ENCODE measurements at regions not wholly inside any gene's neighbourhood (a gene's known extent, or its start where the extent isn't known, plus 50 kb on each side); places are given as distances from the start of the nearest gene placed in this dataset.

- intact Hi-C loops (cut with DNase I; ENCODE audit: low total_unique reads), result no loop called here
- no peaks in the 10 kb centered on the region for H3K36me3 ChIP-seq
- no peaks in the 10 kb centered on the region for H3K9me3 ChIP-seq
- H3K27ac ChIP-seq, result no peak overlapping the region
- no peak for DNase-seq
- TF ChIP-seq, protein P1, sequence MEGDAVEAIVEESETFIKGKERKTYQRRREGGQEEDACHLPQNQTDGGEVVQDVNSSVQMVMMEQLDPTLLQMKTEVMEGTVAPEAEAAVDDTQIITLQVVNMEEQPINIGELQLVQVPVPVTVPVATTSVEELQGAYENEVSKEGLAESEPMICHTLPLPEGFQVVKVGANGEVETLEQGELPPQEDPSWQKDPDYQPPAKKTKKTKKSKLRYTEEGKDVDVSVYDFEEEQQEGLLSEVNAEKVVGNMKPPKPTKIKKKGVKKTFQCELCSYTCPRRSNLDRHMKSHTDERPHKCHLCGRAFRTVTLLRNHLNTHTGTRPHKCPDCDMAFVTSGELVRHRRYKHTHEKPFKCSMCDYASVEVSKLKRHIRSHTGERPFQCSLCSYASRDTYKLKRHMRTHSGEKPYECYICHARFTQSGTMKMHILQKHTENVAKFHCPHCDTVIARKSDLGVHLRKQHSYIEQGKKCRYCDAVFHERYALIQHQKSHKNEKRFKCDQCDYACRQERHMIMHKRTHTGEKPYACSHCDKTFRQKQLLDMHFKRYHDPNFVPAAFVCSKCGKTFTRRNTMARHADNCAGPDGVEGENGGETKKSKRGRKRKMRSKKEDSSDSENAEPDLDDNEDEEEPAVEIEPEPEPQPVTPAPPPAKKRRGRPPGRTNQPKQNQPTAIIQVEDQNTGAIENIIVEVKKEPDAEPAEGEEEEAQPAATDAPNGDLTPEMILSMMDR (IDR thresholded peaks at IDR 0.05), result no peak
- no peak for TF ChIP-seq POLR2A (IDR thresholded peaks at IDR 0.05)
- H3K4me1 ChIP-seq, result no peaks in the 10 kb centered on the region
- no peaks in the 10 kb centered on the region for H3K27me3 ChIP-seq
- H3K4me3 ChIP-seq, result no peak overlapping the region
Measured at GRCh38 chr15:37595426-37595970, 338.9 kb upstream of the TMCO5A start.

DNA sequence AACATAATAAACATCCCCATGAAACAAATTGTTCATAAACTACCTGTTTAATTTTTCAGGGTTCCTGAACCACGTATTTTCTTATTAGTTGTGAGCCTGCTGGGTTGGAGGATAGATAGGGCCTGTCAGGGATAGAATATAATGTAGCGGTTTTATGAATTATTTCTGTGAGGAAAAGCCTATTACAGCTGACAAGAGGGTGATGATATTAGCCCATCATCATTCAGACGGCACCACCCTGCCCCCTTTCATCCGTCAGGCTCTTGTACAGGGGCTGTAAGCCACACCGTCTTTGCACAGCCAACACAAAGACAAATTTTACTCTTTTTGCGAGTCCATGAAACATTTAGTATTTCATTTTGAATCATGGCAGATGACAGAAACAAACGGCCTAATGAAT lies 335.3 kb upstream of the TMCO5A start:
- Histone ChIP-seq H3K9me3 (no peaks in the 10 kb centered on the region), H3K27me3 (no peaks in the 10 kb centered on the region), H3K36me3 (no peaks in the 10 kb centered on the region), H3K4me1 (no peaks in the 10 kb centered on the region), H3K27ac (no peak overlapping the region), H3K4me3 (no peak overlapping the region)
- intact Hi-C loops (cut with DNase I; ENCODE audit: low total_unique reads), result no loop called here
- DNase-seq, result no peak
- no peak for TF ChIP-seq POLR2A (IDR thresholded peaks at IDR 0.05)
- TF ChIP-seq, protein P1 (IDR thresholded peaks at IDR 0.05), result no peak

DNA sequence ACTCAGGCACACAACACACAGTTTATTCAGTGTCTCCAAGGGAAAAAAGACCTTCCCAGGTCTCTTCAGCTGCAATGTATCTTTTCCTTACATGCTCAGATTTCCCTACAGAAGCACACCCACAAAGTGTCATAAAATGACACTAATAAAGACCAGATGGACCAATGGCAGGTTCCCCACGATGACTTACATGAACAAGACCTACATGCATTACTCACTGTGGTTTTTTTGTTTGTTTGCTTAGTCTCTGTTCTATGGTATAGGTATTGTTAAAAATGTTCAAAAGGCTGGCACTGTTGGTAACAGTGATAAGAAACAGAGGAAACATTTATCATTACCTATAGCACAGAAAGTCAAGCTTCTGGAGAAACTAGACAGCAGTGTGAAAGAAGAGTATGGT lies 318.2 kb upstream of the TMCO5A start:
- Histone ChIP-seq H3K27me3 (no peaks in the 10 kb centered on the region), H3K4me1 (no peaks in the 10 kb centered on the region), H3K27ac (no peak overlapping the region), H3K4me3 (no peak overlapping the region), H3K36me3 (no peaks in the 10 kb centered on the region), H3K9me3 (no peaks in the 10 kb centered on the region)
- intact Hi-C loops (cut with DNase I; ENCODE audit: low total_unique reads), result no loop called here
- no peak for DNase-seq
- TF ChIP-seq, protein P1 (IDR thresholded peaks at IDR 0.05), result no peak
- TF ChIP-seq POLR2A (IDR thresholded peaks at IDR 0.05), result no peak

- no peak for DNase-seq
- H3K27me3 ChIP-seq, result no peaks in the 10 kb centered on the region
- no peaks in the 10 kb centered on the region for H3K4me1 ChIP-seq
- intact Hi-C loops (cut with DNase I; ENCODE audit: low total_unique reads), result no loop called here
- no peak overlapping the region for H3K4me3 ChIP-seq
- no peaks in the 10 kb centered on the region for H3K36me3 ChIP-seq
- TF ChIP-seq, protein P1 (IDR thresholded peaks at IDR 0.05), result no peak
- TF ChIP-seq POLR2A (IDR thresholded peaks at IDR 0.05), result no peak
- H3K9me3 ChIP-seq, result no peaks in the 10 kb centered on the region
- no peak overlapping the region for H3K27ac ChIP-seq
Measured at GRCh38 chr15:37618353-37618752, 316.1 kb upstream of the TMCO5A start.

DNA sequence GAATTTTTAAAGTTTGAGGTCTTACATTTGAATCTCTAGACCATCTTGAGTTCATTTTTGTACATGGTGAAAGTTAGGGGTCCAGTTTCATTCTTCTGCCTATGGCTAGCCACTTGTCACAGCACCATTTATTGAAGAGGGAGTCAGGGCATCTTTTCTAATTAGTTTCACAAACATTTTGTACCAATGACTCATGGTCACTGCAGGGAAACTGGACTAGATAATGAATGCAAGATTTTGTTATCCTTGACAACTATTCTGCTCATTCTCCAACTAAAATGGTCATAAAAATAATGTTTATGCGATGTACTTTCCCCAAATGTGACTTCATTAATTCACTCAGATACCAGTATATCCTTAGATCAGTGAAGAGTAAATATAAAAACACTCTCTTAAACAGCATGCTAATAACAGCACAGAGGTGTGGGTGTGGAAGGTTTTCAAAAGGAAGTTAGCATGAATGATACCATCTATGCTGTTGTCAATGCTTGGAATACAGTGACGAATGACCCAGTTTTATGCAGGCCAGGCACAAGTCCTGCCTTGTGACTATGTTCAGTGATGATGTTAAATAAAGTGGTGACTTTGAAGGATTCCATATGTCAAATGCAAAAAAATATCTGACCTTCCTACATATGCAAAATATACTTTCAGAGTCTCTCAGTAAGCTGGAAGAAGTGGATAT lies 314.9 kb upstream of the TMCO5A start:
- DNase-seq, result no peak
- H3K4me1 ChIP-seq, result no peaks in the 10 kb centered on the region
- H3K9me3 ChIP-seq, result no peaks in the 10 kb centered on the region
- H3K36me3 ChIP-seq, result no peaks in the 10 kb centered on the region
- intact Hi-C loops (cut with DNase I; ENCODE audit: low total_unique reads), result no loop called here
- no peaks in the 10 kb centered on the region for H3K27me3 ChIP-seq
- H3K4me3 ChIP-seq, result no peak overlapping the region
- TF ChIP-seq, protein P1 (IDR thresholded peaks at IDR 0.05), result no peak
- no peak overlapping the region for H3K27ac ChIP-seq
